WTC11 (cell line): ENCODE measurements at regions not wholly inside any gene's neighbourhood (a gene's known extent, or its start where the extent isn't known, plus 50 kb on each side); places are given as distances from the start of the nearest gene placed in this dataset.

Experiments
- ATAC-seq: fragments of 200-7000 bp; cut with Tn5 transposase; 2 replicates; pipeline ENCODE4 v1.10.0; 2021; ENCODE audit warnings: mild to moderate bottlenecking, moderate library complexity
- CTCF ChIA-PET: fragments of 300-600 bp; sonication (Branson Sonifier 250); formaldehyde crosslinking; loops from one replicate; lab custom pipeline; 2021; ENCODE audit warnings: antibody characterized with exemption; lab: Charles Lee
- POLR2A ChIA-PET: fragments of 350-600 bp; sonication (Branson Sonifier 250); formaldehyde crosslinking; loops from one replicate; lab custom pipeline; 2021; ENCODE audit warnings: antibody characterized with exemption; lab: Charles Lee
- DNase-seq: peaks from one replicate; pipeline ENCODE4 v3.0.0; 2021; ENCODE audit warnings: low spot score
- H3K27ac Mint-ChIP-seq: 2 replicates; pipeline ENCODE4 v1.8.0; 2021; ENCODE audit warnings: mixed read lengths
- H3K27me3 Mint-ChIP-seq: 2 replicates; pipeline ENCODE4 v1.8.0; 2021; ENCODE audit warnings: low read depth, mild to moderate bottlenecking, moderate library complexity, mixed read lengths
- H3K36me3 Mint-ChIP-seq: 2 replicates; pipeline ENCODE4 v1.8.0; 2021; ENCODE audit warnings: mixed read lengths
- H3K4me1 Mint-ChIP-seq: 2 replicates; pipeline ENCODE4 v1.8.0; 2022; ENCODE audit warnings: mixed read lengths
- H3K4me3 Mint-ChIP-seq: 2 replicates; pipeline ENCODE4 v1.8.0; 2021; ENCODE audit warnings: mild to moderate bottlenecking, moderate library complexity, mixed read lengths
- H3K9me3 Mint-ChIP-seq: 2 replicates; pipeline ENCODE4 v1.8.0; 2021; ENCODE audit warnings: mixed read lengths
- ARID4B ChIP-seq: sonication (generic); formaldehyde crosslinking; IDR thresholded peaks from 2 replicates; pipeline ENCODE4 v1.8.0; 2023; ENCODE audit warnings: missing genetic modification reagents, mild to moderate bottlenecking, borderline replicate concordance
- CREM ChIP-seq: sonication (generic); formaldehyde crosslinking; IDR thresholded peaks from 2 replicates; pipeline ENCODE4 v1.8.1; 2022; ENCODE audit warnings: mild to moderate bottlenecking, missing genetic modification reagents, moderate library complexity
- E2F4 ChIP-seq: sonication (generic); formaldehyde crosslinking; IDR thresholded peaks from 2 replicates; pipeline ENCODE4 v1.8.1; 2022; ENCODE audit warnings: low read depth, mild to moderate bottlenecking, moderate library complexity, missing genetic modification reagents, borderline replicate concordance
- ESRRA ChIP-seq: sonication (generic); formaldehyde crosslinking; IDR thresholded peaks from 2 replicates; pipeline ENCODE4 v1.8.1; 2022; ENCODE audit warnings: mild to moderate bottlenecking, missing genetic modification reagents, borderline replicate concordance
- IRF1 ChIP-seq: sonication (generic); formaldehyde crosslinking; IDR thresholded peaks from 2 replicates; pipeline ENCODE4 v1.8.0; 2023; ENCODE audit warnings: missing genetic modification reagents
- IRF2 ChIP-seq: sonication (generic); formaldehyde crosslinking; IDR thresholded peaks from 2 replicates; pipeline ENCODE4 v1.8.0; 2022; ENCODE audit warnings: low read depth, missing genetic modification reagents, borderline replicate concordance
- RELA ChIP-seq: sonication (generic); formaldehyde crosslinking; IDR thresholded peaks from 2 replicates; pipeline ENCODE4 v1.8.1; 2022; ENCODE audit warnings: missing genetic modification reagents, mild to moderate bottlenecking, borderline replicate concordance
- RORB ChIP-seq: fragments of 250-450 bp; sonication (Bioruptor Pico); IDR thresholded peaks from 2 replicates; pipeline ENCODE4 v1.9.0; 2021; ENCODE audit warnings: mild to moderate bottlenecking
- STAT6 ChIP-seq: sonication (generic); formaldehyde crosslinking; conservative IDR thresholded peaks from 2 replicates; pipeline ENCODE4 v1.8.1; 2023; ENCODE audit warnings: mild to moderate bottlenecking, low read depth, missing genetic modification reagents, moderate library complexity
- USF2 ChIP-seq: sonication (generic); formaldehyde crosslinking; IDR thresholded peaks from 2 replicates; pipeline ENCODE4 v1.8.1; 2023; ENCODE audit warnings: mild to moderate bottlenecking, missing genetic modification reagents, moderate library complexity
- ZNF423 ChIP-seq: fragments of 250-450 bp; sonication (Bioruptor Pico); IDR thresholded peaks from 2 replicates; pipeline ENCODE4 v2.1.2; 2022; ENCODE audit warnings: mild to moderate bottlenecking, moderate library complexity

GRCh38 chr14:106200541-106201315, 674.3 kb downstream of the TMEM121 start:
- DNase-seq (no peak), ATAC-seq (no peak)
- POLR2A ChIA-PET = no interaction called here
- no peak for TF ChIP-seq E2F4
- no peak for TF ChIP-seq RELA (CRISPR knock-in tag)
- TF ChIP-seq ESRRA (CRISPR knock-in tag) = no peak
- TF ChIP-seq USF2 (CRISPR knock-in tag) = no peak
- no peak for TF ChIP-seq IRF1 (CRISPR knock-in tag)
- TF ChIP-seq ZNF423 (CRISPR knock-in tag) = no peak
- TF ChIP-seq, all 79 proteins: peak for 0
- Mint-ChIP-seq H3K4me3 (no peak overlapping the region), H3K27me3 (peaks cover 12% of the 10 kb centered on the region), H3K4me1 (no peaks in the 10 kb centered on the region), H3K9me3 (peaks cover 86% of the 10 kb centered on the region), H3K27ac (no peak overlapping the region), H3K36me3 (peaks cover 81% of the 10 kb centered on the region)
- CTCF ChIA-PET = no interaction called here

- CTCF ChIA-PET = no interaction called here
- no peak overlapping the region for H3K4me3 Mint-ChIP-seq
- ATAC-seq = no peak
Measured at GRCh38 chr14:106201376-106201775, 675.0 kb downstream of the TMEM121 start.

GRCh38 chr14:106203438-106203837, 677.1 kb downstream of the TMEM121 start:
- DNase-seq = no peak
- H3K9me3 Mint-ChIP-seq = peaks cover 82% of the 10 kb centered on the region
- no peak overlapping the region for H3K4me3 Mint-ChIP-seq
- POLR2A ChIA-PET = no interaction called here
- no peak overlapping the region for H3K27ac Mint-ChIP-seq
- TF ChIP-seq IRF2 (CRISPR knock-in tag) = no peak
- no peak for TF ChIP-seq STAT6
- no peak for TF ChIP-seq ARID4B (CRISPR knock-in tag)
- TF ChIP-seq, all 79 proteins: peak for 0
- peaks cover 16% of the 10 kb centered on the region for H3K27me3 Mint-ChIP-seq
- CTCF ChIA-PET = no interaction called here
- H3K36me3 Mint-ChIP-seq = peaks cover 79% of the 10 kb centered on the region
- ATAC-seq = no peak
- no peaks in the 10 kb centered on the region for H3K4me1 Mint-ChIP-seq

More at GRCh38 chr14:106201376-106201775, 675.0 kb downstream of the TMEM121 start:
- no peak for TF ChIP-seq CREM (CRISPR knock-in tag)
- no peak for TF ChIP-seq RORB
- Mint-ChIP-seq H3K4me1 (no peaks in the 10 kb centered on the region), H3K9me3 (peaks cover 84% of the 10 kb centered on the region), H3K36me3 (peaks cover 79% of the 10 kb centered on the region), H3K27me3 (peaks cover 15% of the 10 kb centered on the region), H3K27ac (no peak overlapping the region)
- no peak for DNase-seq
- POLR2A ChIA-PET = no interaction called here
